ENCODE measurements at regions not wholly inside any gene's neighbourhood (a gene's known extent, or its start where the extent isn't known, plus 50 kb on each side); places are given as distances from the start of the nearest gene placed in this dataset.

DNA sequence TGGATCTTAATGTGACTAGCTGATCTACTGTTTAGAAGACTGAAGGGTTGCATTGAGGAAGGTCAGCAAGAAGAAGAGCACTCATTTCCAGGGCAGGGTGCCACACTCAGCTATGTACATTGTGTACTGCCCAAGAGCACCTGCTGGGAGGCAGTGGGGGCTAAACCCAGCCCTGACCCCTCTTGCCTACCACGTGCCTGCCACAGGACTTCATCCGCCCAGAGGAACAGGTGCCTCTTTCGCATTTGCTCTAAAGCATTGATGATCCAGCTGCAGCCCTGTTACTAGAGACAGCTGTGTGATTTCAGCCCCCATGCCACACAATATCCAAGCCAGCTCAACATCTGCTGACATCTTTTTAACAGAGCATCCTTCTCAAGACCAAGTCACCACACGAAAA lies 341.8 kb downstream of the LMX1A start:
- DNase-seq = no peak

DNA sequence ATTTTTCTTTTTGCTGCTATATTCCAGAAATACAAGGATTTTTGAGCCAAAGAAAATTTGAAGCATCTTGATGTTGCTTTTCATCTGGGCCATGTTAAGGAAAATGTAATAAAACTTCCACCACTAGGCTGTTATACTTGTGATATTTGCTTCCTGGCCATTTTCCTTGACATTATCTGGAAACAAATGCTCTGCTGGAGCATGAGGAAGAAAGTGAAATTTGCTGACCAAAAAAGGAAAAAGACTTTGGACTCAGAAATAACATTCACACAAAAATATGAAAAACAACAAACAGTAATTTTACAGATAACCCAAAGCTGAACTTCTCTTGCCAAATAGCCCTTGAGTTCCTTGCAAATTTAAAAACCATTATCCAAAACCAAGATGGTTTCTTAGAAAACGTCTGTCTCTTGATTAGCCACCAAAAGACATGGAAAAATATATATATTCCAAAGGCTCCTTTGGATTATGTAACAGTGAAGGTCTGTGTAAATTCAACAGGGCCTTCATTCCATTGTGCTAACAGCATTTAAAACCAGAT lies 344.5 kb downstream of the LMX1A start:
- no peak for DNase-seq

DNA sequence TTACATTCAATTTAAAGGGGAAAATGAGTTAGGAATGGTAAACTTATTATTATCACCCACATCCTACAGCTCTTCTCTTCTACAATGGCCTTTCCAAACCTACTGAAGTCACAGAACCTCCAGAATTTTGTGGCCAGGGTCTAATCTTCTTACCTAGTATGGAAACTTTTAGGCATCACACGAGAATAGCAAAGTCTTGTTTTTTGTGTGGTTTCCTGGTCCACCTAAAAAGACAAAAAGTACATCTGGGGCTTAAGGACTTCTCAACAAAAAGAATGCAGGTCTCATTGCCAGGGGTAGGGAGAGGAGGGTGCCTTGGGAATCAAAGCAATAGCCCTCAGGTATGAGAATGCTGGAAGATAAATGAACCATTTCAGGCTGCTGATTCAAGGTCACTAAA lies 345.3 kb downstream of the LMX1A start:
- no peak for DNase-seq

DNA sequence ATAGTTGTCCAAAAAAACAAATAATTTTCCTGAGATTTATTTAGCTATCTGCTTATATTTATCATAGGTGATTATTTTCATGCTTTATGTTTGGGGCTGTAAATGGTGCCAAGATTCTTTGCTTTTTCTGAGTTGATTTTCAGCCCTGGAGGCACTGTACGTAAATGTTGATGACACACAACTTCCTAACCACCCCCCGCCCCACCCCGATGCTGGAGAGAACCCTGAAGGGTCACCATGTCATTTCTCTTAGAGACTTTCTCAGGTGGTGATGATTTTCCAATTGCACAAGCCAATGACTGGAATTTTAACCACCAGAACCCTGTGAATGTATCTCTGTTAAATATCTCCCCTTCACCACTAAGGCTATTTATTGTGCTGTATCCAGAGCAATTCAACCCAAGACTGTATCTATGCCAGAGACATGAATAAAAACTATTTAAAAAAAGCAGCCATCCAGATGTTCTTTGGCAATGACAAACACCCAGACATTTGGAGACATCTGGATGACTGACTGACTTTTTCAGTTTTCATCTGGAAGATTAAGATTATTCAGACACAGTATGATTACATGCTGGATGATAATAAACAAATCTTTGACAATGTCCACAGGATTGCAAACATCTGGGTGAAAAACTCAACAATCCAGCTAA lies 346.0 kb downstream of the LMX1A start:
- DNase-seq = no peak

DNA sequence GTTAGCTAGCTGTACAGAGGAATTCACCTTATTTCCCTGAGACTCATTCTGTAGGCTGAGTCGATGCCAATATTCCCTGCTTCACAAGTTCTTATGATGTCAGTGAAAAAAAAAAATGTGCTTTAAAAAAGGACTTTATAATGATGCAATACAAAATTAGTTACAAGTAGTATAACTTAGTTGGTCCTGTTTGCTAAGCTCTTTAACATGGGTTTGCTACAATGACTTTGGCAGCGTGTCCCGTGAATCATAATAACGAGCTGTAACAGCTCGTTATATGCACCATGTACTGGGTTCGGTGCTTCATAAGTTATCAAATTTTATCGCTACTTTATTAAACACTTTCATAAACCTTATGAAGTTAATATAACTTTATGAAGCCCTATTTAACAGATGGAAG lies 349.7 kb downstream of the LMX1A start:
- no peak for DNase-seq

DNA sequence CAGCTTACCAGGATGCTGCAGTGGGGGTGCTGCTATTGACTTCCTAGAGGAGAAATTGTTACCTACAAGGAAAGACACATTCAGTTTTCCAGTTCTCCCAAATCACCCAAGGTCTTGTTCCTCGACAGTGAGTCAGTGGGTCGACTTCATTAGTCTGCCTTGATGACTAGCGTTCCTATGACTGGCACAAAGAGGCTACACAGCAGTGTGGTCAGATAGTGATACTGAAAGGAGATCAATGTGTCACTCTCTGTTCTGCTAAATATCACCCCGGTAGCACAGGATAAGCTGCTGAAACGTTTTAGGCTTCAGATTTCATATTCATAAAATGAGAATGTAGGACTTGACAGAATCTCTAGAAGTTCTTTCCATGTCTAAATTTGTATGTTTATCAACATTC lies 357.4 kb downstream of the LMX1A start:
- DNase-seq = no peak

DNA sequence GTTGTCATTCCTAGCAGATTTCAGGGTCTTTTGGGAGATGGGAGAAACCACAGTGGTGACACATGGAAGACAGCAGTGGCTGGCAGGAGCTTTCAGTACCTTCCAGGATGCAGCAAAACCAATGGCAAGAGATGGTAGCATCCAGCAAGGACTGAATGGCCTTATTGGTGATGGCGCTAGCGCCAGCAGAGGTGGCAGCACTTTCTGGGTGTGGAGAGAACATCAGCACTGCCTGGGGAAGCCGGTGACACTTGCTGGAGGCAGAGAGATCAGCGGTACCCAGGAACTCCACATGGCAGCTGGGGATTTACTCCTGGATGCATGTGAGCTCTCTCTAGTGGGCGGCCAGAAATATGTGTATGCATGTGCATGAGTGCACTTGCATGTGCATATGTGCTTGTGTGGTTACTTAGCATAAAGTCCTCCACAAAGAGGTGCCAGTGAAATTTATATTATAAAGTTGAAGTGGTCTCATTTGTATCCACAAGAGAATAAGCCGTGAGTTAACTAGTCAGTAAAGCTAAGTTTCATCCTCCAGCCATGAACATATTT lies 364.7 kb downstream of the LMX1A start:
- no peak for DNase-seq

DNA sequence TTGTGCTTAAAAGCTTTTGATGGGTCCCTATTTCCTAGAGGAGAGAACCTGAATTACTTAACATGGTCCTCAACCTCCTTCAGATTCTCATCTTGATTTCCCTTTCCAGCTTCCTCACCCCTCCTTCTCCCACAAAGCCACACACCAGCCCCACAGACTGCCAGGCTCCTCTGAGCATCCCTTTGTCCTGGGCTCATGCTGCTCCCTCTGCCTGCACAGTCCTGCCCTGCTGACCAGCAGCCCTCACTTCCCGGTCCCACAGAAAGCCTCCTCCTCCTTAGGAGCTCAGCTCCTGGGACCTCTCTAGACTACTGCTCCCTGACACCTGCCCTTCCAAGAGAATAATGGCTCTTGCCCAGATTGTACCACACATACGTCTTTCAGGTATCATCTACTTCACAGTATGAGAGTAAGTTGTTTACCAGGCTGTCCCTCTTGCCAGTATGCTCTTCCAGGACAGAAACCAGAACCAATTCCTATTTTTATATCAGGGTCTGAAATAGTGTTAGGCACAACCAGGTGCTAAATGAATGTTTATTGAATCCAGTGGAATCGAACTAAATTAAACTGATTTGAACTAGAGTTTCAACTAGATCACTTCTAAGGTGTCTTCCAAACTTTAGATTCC lies 373.4 kb downstream of the LMX1A start:
- DNase-seq = no peak

DNA sequence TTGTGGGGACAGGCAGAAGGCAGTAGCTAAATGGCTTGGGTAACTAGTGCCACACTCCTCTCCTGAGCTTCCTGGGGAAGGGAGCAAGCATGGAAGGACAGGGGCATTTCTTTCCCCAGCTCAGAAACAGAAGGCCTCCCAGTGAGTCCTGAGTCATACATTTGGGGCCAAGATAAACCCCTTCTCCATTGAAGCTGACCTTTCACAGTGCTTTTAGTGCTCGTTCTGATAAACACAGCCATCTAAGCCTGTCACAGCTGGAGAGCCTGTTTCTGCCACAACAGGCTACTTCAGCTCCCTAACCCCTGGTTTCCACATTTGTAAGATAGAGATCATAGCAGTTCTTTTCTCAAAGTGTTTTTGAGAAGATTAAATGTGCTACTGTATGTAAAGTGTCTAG lies 374.0 kb downstream of the LMX1A start:
- DNase-seq = no peak

DNA sequence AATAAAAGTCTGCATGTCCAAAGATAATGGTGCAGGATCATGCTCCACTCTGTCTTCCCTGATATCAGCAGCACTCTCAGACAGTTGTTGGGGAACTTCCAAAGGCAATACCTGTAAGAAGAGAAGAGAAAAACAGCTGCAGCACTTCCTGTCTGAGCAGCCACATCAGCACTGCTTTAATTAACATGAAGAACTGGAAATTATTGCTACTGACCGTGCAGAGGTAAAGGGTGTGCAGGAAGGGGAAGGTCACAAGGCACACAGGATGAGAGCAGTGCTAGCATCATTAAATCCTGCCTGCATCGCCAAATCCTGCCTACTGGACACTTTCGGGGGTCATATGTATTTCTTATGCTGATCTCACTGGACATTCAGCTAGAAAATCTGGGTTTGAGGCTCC lies 379.0 kb downstream of the LMX1A start:
- no peak for DNase-seq

DNA sequence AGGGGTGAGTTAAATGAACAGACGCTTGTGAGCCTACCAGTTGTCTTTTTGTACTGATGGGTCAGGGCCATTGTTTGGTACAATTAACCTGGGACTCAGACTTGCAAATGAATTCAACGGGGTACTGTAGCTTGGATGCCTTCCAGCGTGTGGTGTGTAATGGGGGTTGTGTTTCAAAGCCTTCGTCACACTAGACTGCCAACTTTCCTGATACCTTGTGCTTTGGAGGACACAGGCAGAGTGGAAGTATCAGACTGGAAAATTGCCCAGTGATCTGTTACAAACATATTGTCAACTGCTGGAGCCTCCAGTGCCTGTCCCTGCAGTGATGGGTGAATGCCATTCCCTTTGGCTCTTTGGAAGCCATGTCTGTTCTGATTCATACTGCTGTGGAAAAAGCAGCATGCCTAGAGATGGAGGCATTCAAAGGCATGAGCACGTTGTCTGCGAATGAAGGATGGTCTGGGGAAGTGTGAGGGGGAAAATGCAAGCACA lies 384.5 kb downstream of the LMX1A start:
- DNase-seq = no peak

DNA sequence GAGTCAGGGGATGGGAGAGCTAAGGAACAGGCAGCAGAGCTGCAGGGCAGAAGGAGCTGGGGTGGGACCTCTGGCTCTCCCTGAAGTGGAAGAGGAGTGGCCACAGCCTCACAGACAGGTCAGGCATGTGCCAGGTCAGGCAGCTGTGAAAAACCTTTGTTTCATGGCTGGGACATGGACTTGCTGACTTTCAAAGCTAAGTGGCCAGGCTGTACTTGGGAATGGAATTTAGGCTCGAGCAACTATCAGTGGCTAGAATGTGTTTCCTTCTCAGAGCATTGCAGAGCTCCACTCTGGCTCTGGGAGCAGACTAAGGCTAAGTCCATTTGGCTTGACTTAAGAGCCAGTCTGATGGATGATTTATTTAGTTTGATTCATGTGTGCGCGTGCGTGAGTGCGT lies 385.1 kb downstream of the LMX1A start:
- DNase-seq = no peak

DNA sequence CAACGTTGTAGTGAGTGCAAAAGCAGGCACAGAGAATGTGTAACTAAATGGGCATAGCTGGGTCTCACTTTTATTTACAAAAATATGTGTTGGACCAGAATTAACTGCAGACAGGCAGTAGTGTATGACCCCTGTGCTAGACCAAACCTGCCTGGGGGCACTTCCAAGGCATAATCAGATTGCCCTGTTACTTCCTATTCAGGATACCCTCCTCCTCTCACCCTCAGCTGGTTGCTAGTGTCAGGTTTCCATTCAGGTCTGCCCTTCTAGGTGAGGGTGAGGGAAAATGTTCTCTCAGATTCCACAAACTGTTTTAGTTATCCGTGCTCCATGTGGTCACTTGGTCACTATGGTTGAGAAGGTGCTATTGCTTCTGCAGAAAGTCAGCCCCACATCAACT lies 387.3 kb downstream of the LMX1A start:
- DNase-seq = no peak

DNA sequence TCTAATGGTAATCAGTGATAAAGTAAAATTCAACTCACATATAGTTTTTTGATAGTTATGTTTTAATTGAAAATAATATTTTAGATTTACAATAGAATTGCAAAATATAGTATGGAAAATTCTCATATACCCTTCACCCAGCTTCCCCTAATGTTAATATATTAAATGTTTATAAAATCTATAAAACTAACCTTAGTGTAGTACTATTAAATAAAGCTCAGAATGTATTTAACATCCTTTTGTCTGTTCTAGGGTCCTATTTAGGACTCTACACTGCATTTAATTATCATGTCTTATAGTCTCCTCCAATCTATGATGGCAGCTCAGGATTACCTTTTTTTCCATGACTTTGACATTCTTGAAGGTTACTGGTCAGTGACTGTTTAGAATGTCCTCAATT lies 389.2 kb downstream of the LMX1A start:
- DNase-seq = no peak

DNA sequence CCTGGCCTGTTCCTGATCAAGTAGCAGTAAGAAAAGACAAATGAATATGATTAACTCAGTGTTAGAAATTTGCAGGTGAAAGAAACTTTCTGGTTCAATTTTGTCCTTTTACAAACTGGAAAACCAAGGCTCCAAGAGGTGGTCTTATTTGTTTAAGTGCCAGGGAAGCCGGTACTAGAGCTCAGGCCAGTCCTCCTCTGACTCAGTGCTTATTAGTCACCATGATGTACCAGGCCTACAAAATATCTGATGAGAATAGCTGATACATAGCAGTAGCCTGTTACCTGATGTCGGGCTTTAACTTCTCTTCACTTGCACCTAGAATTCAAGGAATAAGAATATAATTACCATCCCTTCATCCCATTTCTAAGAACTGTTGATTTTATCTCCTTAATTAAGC lies 394.8 kb downstream of the LMX1A start:
- DNase-seq = no peak

DNA sequence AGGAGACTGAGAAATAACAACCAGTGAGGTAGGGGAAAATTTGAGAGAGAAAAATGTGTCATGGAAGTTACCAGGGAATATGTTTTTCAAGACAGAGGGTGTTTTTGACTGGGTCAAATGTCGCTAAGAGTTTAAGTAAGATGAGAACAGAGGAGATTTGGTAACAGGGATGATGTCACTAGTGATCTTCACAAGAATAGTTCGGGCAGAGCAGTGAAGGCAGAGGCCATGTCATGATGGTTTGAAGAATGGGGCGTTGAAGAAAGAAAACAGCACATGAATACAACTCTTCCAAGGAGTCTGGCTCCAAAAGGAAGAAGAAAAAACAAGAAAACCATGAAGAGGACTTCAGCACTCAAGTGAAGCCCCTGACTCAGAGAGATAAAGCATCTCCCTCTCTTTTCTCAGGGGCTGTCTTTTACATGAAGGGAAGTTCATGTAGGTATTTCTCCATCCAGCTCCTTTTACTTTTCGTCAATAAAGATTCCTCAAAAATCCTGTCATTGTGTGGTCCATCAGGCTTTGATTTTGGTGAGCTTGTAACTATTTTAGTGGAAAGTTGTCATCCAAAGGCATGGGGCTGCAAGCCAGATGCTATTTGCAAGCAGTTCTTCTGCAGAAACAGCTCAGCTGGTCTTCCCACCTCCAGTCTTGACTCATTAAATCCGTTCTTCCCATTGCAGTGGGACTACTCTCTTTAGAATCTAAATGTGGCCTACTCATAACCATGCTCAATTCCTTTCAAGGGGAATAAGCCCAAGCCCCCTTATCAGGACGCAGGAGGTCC lies 397.3 kb downstream of the LMX1A start:
- no peak for DNase-seq

DNA sequence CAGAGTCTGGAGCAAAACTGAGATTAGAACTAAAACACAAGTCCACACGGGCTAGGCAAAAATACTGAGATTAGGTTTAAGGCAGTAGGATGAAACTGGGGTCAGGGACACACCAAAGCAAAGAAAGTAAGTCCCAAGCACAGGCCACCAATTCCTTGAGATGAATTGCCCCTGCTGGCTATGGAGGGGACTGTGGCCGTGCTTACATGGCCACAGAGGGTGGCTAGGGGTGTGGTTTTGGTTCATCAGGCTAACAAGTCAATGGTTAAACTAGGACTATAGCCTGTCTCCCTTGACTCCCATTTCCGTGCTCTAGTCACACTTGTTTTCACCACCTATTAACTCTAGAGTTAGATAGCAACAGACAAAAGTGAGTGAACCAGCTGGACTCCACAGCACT lies 394.8 kb downstream of the PBX1 start:
- no peak for DNase-seq

DNA sequence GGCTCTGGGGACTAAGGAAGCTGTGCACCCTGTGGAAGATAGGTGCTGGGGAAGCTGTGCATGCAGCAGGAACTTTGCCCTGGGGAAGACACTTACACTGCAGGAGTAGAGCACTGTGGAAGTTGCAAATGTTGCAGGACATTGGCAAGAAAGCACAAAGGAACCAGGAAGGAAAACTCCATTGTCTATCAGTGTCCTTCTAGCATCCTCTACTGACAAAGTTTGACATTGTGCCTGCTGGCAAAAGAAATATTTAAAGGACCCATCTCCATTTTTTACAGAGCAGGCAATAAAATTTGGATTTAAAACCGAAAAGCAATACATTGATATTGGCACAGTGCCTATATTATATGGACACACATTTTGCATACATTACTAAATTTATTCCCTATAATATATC lies 394.1 kb downstream of the PBX1 start:
- DNase-seq = no peak

DNA sequence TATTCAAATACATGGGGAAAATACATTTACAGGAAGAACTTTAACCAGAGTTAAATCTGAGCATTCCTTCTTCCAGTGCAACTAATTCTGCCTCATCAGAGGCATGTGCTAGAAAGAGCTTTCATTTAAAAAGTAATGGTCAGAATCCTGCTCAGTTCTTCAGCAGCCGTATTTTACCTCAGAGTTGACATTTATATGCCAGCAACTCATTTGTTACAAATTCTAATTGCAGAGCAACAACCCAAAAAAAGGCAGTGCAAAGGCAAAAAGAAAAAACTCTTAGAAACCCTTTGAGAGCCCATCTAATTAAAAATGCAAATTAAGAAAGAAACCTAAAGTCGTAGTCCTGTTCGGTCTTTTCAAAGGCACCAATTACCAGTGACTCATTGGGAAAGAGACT lies 392.5 kb downstream of the PBX1 start:
- no peak for DNase-seq

DNA sequence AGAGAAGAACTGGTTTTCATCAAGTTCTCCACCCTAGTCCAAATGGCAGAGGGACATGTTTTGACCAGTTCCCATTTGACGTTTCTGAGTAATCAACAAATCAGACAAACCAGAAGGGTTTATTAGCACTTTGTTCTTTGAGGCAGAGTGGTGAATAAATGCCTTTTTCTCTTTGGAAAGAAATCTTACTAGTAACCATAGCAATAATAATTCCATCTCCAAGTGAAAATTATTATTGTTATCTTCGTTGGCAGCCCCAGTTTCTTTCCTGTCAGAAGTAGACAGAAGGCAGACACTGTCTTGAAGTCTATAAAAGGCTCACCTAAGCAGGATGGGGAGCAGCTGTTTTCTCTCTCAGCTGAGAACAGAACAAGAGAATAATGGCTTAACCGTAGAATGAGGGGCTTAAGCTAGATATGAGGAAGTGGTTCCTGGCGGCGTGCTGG lies 391.6 kb downstream of the PBX1 start:
- DNase-seq = no peak

DNA sequence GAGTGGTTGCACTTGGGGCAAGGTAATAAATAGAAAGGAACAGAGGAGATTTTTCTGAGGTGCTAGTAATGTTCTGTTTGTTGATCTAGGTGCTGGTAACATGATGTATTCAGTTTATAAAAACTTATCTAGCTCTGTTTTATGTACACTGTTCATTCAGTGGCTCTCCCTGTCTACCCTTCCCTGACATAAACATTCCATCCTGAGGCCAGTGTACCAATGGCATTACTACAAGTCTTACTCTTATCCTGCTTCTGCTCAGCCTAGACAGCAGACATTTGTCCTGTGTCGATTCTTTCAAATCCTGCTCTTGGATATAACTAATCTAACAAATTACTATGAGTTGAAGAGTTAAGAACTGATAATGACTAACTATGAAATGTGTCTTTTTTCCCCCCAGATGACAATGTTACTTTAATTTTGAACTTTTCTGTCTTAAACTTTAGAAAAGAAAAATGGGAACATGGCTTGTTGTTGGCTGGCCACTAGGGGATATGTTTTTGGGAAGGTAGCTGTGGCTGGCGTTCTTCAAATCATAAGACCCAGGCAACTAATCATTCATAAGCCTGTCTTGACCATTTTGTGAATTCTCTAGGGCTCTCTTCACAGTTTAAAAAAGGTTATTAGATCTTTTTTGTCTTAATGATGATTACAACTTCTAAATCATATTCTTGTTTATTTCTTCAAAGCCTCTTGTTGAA lies 390.9 kb downstream of the PBX1 start:
- no peak for DNase-seq

DNA sequence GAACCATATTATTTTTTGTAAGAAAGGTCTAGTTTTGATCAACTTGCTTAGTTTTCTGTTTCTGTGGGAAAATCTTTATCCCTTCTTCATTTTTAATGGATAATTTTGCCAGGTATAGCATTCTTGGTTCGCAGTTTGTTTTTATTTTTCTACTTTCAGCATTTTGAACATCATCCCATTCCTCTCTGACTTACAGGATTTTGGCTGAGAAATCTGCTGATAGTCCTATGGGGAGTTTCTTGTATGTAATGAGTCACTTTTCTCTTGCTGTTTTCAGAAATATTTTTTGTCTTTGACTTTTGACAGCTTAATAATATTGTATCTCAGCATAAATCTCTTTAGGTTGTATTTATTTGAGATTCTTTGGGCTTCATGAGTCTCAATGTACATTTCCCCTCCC lies 389.1 kb downstream of the PBX1 start:
- DNase-seq = no peak

DNA sequence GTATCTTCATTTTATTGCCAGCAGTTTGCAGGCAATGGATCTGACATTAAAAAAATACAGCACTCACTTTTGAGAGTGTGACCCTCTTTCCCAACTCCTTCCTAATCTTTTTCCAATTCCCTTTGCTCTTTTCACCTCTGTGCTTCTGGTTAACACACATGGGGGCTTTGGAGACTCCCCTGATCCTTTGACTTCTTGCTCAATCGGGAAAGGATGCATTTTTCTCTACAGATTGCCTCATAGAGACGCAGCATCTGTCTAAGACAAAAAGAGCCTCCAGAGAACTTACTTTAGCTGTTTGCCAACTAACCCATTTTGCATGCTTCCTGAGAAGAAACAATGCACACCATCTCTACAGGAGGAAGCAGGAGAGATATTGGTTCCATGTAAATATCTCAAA lies 378.3 kb downstream of the PBX1 start:
- no peak for DNase-seq

Measured in activated CD4-positive, alpha-beta T cell treated with anti-CD3 and anti-CD28 coated beads for 4 hours (primary cell).